SH-SY5Y (cell line): ENCODE measurements at regions not wholly inside any gene's neighbourhood (a gene's known extent, or its start where the extent isn't known, plus 50 kb on each side); places are given as distances from the start of the nearest gene placed in this dataset.

ENCODE experiments used
- GATA2 ChIP-seq: IDR thresholded peaks from 2 replicates; pipeline ENCODE4 v1.6.1; 2011; ENCODE audit warnings: mild to moderate bottlenecking, low read depth, low read length
- GATA3 ChIP-seq: IDR thresholded peaks from 2 replicates; pipeline ENCODE4 v1.6.1; 2011; ENCODE audit warnings: low read depth, mild to moderate bottlenecking, low read length, moderate library complexity

GRCh38 chr17:13843862-13844635 is 225.3 kb upstream of the COX10 start:
- TF ChIP-seq GATA2 (no peak), GATA3 (no peak)
